22Rv1 (cell line): ENCODE measurements at regions not wholly inside any gene's neighbourhood (a gene's known extent, or its start where the extent isn't known, plus 50 kb on each side); places are given as distances from the start of the nearest gene placed in this dataset.

ENCODE experiments used
- H3K27ac ChIP-seq: fragments of 450-650 bp; 2 replicates; pipeline ENCODE4 v1.5.1; 2017
- ZFX ChIP-seq: fragments of 450-650 bp; IDR thresholded peaks from 2 replicates; pipeline ENCODE4 v1.6.1; 2017; ENCODE audit warnings: antibody characterized with exemption, borderline replicate concordance
- TF ChIP-seq, protein P1 (sequence below): fragments of 450-650 bp; IDR thresholded peaks from 2 replicates; pipeline ENCODE4 v1.5.1; 2017; ENCODE audit warnings: mild to moderate bottlenecking

- TF ChIP-seq ZFX = no peak
- TF ChIP-seq, protein P1, sequence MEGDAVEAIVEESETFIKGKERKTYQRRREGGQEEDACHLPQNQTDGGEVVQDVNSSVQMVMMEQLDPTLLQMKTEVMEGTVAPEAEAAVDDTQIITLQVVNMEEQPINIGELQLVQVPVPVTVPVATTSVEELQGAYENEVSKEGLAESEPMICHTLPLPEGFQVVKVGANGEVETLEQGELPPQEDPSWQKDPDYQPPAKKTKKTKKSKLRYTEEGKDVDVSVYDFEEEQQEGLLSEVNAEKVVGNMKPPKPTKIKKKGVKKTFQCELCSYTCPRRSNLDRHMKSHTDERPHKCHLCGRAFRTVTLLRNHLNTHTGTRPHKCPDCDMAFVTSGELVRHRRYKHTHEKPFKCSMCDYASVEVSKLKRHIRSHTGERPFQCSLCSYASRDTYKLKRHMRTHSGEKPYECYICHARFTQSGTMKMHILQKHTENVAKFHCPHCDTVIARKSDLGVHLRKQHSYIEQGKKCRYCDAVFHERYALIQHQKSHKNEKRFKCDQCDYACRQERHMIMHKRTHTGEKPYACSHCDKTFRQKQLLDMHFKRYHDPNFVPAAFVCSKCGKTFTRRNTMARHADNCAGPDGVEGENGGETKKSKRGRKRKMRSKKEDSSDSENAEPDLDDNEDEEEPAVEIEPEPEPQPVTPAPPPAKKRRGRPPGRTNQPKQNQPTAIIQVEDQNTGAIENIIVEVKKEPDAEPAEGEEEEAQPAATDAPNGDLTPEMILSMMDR = no peak
- no peak overlapping the region for H3K27ac ChIP-seq
Observed at GRCh38 chrX:1909419-1910206, 294.8 kb downstream of the ASMT start.

GRCh38 chrX:1910207-1910470 lies 295.3 kb downstream of the ASMT start:
- TF ChIP-seq, protein P1 = no peak
- no peak for TF ChIP-seq ZFX
- no peak overlapping the region for H3K27ac ChIP-seq

GRCh38 chrX:1911401-1912128 lies 296.7 kb downstream of the ASMT start:
- TF ChIP-seq ZFX = no peak
- TF ChIP-seq, protein P1 = no peak
- H3K27ac ChIP-seq = no peak overlapping the region

- no peak for TF ChIP-seq ZFX
- TF ChIP-seq, protein P1 = no peak
- H3K27ac ChIP-seq = no peak overlapping the region
Observed at GRCh38 chrX:1912193-1912592, 297.3 kb downstream of the ASMT start.

GRCh38 chrX:1914606-1915365 lies 299.9 kb downstream of the ASMT start:
- no peak for TF ChIP-seq ZFX
- TF ChIP-seq, protein P1 = no peak
- no peak overlapping the region for H3K27ac ChIP-seq

DNA sequence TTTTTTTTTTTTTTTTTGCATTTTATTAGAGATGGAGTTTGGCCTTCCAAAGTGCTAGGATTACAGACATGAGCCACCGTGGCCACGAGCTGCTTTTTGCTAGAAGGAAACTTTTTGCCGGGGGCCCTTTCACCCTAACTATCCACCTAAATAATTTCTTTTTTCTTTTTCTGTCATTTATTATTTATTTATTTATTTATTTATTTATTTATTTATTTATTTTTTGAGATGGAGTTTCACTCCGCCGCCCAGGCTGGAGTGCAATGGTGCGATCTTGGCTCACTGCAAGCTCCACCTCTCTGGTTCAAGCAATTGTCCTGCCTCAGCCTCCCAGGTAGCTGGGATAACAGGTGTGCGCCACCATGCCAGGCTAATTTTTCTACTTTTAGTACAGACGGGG lies 303.9 kb downstream of the ASMT start:
- TF ChIP-seq, protein P1 = no peak
- TF ChIP-seq ZFX = no peak
- H3K27ac ChIP-seq = no peak overlapping the region

GRCh38 chrX:1925053-1925481 lies 310.2 kb downstream of the ASMT start:
- TF ChIP-seq, protein P1 = no peak
- TF ChIP-seq ZFX = no peak
- H3K27ac ChIP-seq = no peak overlapping the region
